Transverse colon (tissue), 3 donors: ENCODE measurements at regions not wholly inside any gene's neighbourhood (a gene's known extent, or its start where the extent isn't known, plus 50 kb on each side); places are given as distances from the start of the nearest gene placed in this dataset.

Experiments used
- CTCF ChIP-seq, 5 experiments: fragments of 200-600 bp in 3 of 5; fragments of 450-650 bp in 2 of 5; sonication (generic) in 3 of 5; IDR thresholded peaks; 1 replicate in 2 of 5; 2 replicates in 3 of 5; pipeline ENCODE4 v1.5.1; 2016 to 2017; ENCODE audit warnings: antibody characterized with exemption in 5 of 5, inconsistent platforms in 3 of 5, mild to moderate bottlenecking in 2 of 5, moderate library complexity in 1 of 5
- EP300 ChIP-seq: sonication (generic); formaldehyde crosslinking; IDR thresholded peaks from one replicate; pipeline ENCODE4 v1.6.1; 2017; ENCODE audit warnings: antibody characterized with exemption, low read depth
- POLR2A ChIP-seq: fragments of 450-650 bp; IDR thresholded peaks from one replicate; pipeline ENCODE4 v1.6.1; 2016; ENCODE audit warnings: antibody characterized with exemption, mild to moderate bottlenecking, moderate library complexity

DNA sequence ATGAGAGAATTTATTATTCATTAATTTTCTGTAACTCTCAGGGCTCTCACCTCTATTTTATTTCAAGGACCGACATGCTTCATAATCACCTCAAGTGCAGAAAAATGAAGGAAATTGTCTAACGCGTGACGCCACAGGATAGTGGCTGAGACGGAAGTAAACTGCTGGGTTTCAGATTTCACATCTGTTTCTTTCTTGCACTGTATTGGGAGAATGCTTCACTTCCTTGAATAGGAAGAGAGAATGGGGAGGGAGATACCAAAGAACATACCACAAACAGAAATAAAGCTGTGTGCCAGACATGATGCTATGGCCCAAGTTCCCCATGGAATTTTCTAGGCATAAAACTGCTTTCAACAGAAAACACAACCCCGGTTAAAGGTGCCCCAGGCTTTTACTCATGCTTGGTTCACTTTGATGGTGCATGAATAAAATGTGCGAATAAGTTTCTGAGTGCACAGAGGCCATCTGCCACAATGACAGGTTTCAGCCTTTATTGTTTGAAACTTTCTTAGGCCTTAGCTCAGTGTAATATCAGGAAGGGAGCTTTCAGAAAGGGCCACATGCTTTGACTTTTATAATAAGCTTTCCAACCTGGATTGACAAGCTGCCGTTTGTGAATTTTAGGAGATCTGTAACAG, 1116.4 kb downstream of the SOCS6 start:
- TF ChIP-seq POLR2A (no peak), CTCF (IDR thresholded peaks at IDR 0.05) (no peak), EP300 (no peak)
